Osteocyte (in vitro differentiated cells): ENCODE measurements at regions not wholly inside any gene's neighbourhood (a gene's known extent, or its start where the extent isn't known, plus 50 kb on each side); places are given as distances from the start of the nearest gene placed in this dataset.
"Not testable (repeated sequence)": the region's sequence is repeated elsewhere in the genome, so short reads cannot be mapped to it uniquely, and the experiment has no call there.

Source experiments
- DNase-seq: peaks from one replicate; pipeline ENCODE4 v3.0.0; 2021; ENCODE audit warnings: mixed read lengths; ENCODE audit not compliant: unreplicated experiment; ENCODE audit errors: extremely low spot score
- H3K27ac Mint-ChIP-seq: one replicate; pipeline ENCODE4 v1.8.0; 2021; ENCODE audit warnings: mild to moderate bottlenecking, mixed read lengths; ENCODE audit not compliant: unreplicated experiment
- H3K27me3 Mint-ChIP-seq: one replicate; pipeline ENCODE4 v1.8.0; 2021; ENCODE audit warnings: mixed read lengths; ENCODE audit not compliant: unreplicated experiment
- H3K36me3 Mint-ChIP-seq: one replicate; pipeline ENCODE4 v1.8.0; 2021; ENCODE audit warnings: mixed read lengths; ENCODE audit not compliant: unreplicated experiment
- H3K4me1 Mint-ChIP-seq: one replicate; pipeline ENCODE4 v1.8.0; 2021; ENCODE audit warnings: mixed read lengths; ENCODE audit not compliant: unreplicated experiment
- H3K4me3 Mint-ChIP-seq: one replicate; pipeline ENCODE4 v1.8.0; 2021; ENCODE audit warnings: mild to moderate bottlenecking, moderate library complexity, mixed read lengths; ENCODE audit not compliant: unreplicated experiment
- H3K9me3 Mint-ChIP-seq: one replicate; pipeline ENCODE4 v1.8.0; 2021; ENCODE audit warnings: mixed read lengths; ENCODE audit not compliant: unreplicated experiment
- CTCF ChIP-seq: fragments of 200-600 bp; sonication (generic); IDR thresholded peaks from 2 replicates; pipeline ENCODE4 v1.5.0; 2021; ENCODE audit warnings: antibody characterized with exemption, mild to moderate bottlenecking, moderate library complexity

GRCh38 chr4:115950806-115951205, 837.4 kb upstream of the NDST4 start:
- no peak for TF ChIP-seq CTCF
- Mint-ChIP-seq H3K4me1 (no peaks in the 10 kb centered on the region), H3K9me3 (no peaks in the 10 kb centered on the region), H3K27ac (no peak overlapping the region), H3K4me3 (no peak overlapping the region), H3K27me3 (no peaks in the 10 kb centered on the region), H3K36me3 (no peaks in the 10 kb centered on the region)
- DNase-seq, result no peak

DNA sequence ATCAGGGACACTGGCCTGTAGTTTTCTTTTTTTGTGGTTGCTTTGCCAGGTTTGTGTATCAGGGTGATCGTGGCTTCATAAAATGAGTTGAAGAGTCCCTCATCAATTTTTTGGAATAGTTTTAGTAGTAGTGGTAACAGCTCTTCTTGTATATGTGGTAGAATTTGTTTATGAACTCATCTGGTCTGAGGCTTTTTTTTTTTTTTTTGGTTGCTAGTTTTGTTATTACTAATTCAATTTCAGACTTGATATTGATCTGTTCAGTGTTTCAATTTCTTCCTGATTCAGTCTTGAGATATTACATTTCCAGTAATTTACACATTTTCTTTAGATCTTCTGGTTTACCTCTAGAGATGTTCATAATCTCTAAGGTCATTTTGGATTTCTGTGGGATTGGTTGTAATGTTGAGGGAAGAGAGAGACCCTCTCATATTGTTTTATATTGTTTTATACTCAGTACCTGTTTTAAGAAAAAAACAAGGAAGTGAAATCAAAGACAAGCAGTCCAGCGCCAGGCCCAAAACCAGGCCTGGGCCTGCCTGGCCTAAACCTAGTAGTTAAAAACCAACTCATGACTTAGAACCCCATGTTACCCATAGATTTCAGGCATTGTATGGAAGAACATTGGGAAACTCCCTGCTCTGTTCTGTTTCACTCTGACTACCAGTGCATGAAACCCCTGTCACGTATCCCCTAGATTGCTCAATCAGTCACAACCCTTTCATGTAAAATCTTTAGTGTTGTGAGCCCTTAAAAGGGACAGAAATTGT, 836.7 kb upstream of the NDST4 start:
- not testable (repeated sequence) for H3K27me3 Mint-ChIP-seq, H3K4me3 Mint-ChIP-seq

GRCh38 chr4:115945026-115945425, 831.6 kb upstream of the NDST4 start:
- TF ChIP-seq CTCF, result no peak
- no peak for DNase-seq
- H3K27ac Mint-ChIP-seq, result no peak overlapping the region
- no peaks in the 10 kb centered on the region for H3K36me3 Mint-ChIP-seq
- no peak overlapping the region for H3K4me3 Mint-ChIP-seq
- H3K9me3 Mint-ChIP-seq, result peaks cover 5% of the 10 kb centered on the region
- H3K27me3 Mint-ChIP-seq, result no peaks in the 10 kb centered on the region
- H3K4me1 Mint-ChIP-seq, result no peaks in the 10 kb centered on the region

More for the DNA sequence above, 836.7 kb upstream of the NDST4 start:
- H3K27ac Mint-ChIP-seq, DNase-seq, H3K4me1 Mint-ChIP-seq, H3K36me3 Mint-ChIP-seq, H3K9me3 Mint-ChIP-seq: not testable (repeated sequence)

GRCh38 chr4:115944146-115944905, 830.9 kb upstream of the NDST4 start:
- no peaks in the 10 kb centered on the region for H3K4me1 Mint-ChIP-seq
- no peaks in the 10 kb centered on the region for H3K27me3 Mint-ChIP-seq
- no peaks in the 10 kb centered on the region for H3K36me3 Mint-ChIP-seq
- no peak for TF ChIP-seq CTCF
- DNase-seq, result no peak
- H3K9me3 Mint-ChIP-seq, result peaks cover 5% of the 10 kb centered on the region
- H3K27ac Mint-ChIP-seq, result no peak overlapping the region
- H3K4me3 Mint-ChIP-seq, result no peak overlapping the region

- no peak overlapping the region for H3K27ac Mint-ChIP-seq
- TF ChIP-seq CTCF, result no peak
- H3K36me3 Mint-ChIP-seq, result no peaks in the 10 kb centered on the region
- no peak overlapping the region for H3K4me3 Mint-ChIP-seq
- H3K9me3 Mint-ChIP-seq, result peaks cover 5% of the 10 kb centered on the region
- H3K27me3 Mint-ChIP-seq, result no peaks in the 10 kb centered on the region
- DNase-seq, result no peak
- no peaks in the 10 kb centered on the region for H3K4me1 Mint-ChIP-seq
Observed at GRCh38 chr4:115938764-115939443, 825.5 kb upstream of the NDST4 start.
